Inflammatory macrophage treated with lipopolysaccharide for 1 hour (primary cell): ENCODE measurements at regions not wholly inside any gene's neighbourhood (a gene's known extent, or its start where the extent isn't known, plus 50 kb on each side); places are given as distances from the start of the nearest gene placed in this dataset.

Source experiments
- DNase-seq, 2 donors: peaks; one replicate each; pipeline ENCODE4 v3.0.0-alpha.2; 2020 to 2022

- no peak for DNase-seq
Measured at GRCh38 chr1:219304227-219305226, 130.8 kb downstream of the LYPLAL1 start.

DNA sequence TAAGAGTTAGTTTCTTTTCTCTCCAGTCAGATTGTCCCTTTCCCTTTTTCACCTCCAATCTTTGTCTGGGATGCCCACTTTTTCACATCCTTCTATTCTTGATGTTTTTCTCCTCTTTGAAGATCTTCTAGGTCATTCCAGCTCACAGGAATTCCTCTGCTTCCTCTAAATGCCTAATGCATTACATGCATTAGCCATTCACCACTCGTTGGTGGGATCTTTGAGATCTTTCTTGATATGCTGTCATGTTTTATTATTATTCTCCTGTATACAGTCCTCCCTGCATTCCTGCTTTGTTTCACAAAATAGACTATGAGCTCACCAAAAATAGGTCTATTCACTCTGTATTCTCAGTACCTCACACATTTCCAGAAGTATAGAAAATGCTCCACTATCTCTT is 129.0 kb downstream of the LYPLAL1 start:
- no peak for DNase-seq

GRCh38 chr1:219299420-219299819 is 125.7 kb downstream of the LYPLAL1 start:
- no peak for DNase-seq

- DNase-seq, result peak; percentile 2 to 42
Measured at GRCh38 chr1:219298571-219299148, 125.0 kb downstream of the LYPLAL1 start.

GRCh38 chr1:219296430-219297355 is 123.0 kb downstream of the LYPLAL1 start:
- no peak for DNase-seq

DNA sequence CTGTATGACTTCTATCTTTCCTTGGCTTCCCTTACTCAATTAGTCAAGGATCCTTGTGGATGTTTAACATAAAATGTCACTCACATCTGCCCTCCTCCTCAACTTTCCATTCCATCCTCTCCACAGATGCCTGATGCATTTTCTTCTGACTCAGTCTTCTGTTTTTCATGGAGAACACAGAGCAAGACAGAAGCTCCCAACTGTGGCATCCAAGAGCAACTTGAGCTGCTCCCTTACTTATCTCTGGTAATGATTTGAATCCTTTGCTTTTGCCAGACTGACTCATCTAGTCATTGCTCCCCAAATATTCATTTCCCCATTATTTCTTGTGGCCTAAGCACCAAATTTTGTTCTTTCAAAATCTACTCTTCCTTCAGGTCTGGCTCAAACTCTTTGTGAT is 120.6 kb downstream of the LYPLAL1 start:
- DNase-seq, result no peak

- no peak for DNase-seq
Measured at GRCh38 chr1:219293410-219293809, 119.7 kb downstream of the LYPLAL1 start.

DNA sequence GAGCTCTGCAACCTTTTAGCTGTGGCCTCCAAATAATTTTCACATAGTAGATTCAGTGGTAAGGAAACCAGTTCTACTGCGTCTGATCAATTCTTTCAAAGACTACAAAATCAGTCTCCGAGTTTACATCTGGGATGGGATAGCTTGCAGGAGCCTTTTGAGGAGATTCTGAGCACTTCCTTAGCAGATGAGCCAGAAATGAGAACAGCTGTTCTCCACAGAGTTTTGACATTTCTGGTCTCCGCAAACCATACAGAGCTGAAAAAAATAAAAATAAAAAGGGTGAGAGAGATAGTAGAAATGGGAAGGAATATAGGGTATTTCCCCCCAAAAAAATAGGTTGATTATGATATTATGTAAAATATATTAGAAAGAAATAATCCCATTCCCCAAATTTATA is 119.3 kb downstream of the LYPLAL1 start:
- DNase-seq, result no peak

- DNase-seq, result no peak
Measured at GRCh38 chr1:219292341-219292740, 118.7 kb downstream of the LYPLAL1 start.

DNA sequence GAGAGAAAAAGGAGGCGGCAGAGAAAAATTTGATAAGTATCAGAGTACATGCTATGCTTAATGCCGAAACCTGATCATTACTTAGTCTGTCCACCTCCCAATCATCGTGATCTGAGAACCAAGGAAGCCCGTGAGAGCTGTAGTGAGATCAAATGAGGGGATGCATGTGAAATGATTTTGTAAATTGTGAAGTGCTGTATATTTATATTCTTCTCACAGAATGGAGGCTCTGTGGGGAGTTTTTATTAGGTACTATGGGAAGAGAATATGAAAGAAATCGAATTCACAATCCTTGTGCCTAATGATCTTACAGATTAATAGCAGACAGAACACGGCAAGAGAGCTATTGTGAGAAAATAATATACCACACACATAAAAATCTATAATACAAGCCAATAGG is 115.5 kb downstream of the LYPLAL1 start:
- no peak for DNase-seq

GRCh38 chr1:219283541-219283940 is 109.9 kb downstream of the LYPLAL1 start:
- DNase-seq, result no peak

- DNase-seq, result no peak
Measured at GRCh38 chr1:219281831-219282230, 108.2 kb downstream of the LYPLAL1 start.

GRCh38 chr1:219279017-219279770 is 105.5 kb downstream of the LYPLAL1 start:
- DNase-seq, result no peak

GRCh38 chr1:219278288-219278687 is 104.6 kb downstream of the LYPLAL1 start:
- DNase-seq, result no peak

- no peak for DNase-seq
Measured at GRCh38 chr1:219277304-219278105, 103.8 kb downstream of the LYPLAL1 start.

DNA sequence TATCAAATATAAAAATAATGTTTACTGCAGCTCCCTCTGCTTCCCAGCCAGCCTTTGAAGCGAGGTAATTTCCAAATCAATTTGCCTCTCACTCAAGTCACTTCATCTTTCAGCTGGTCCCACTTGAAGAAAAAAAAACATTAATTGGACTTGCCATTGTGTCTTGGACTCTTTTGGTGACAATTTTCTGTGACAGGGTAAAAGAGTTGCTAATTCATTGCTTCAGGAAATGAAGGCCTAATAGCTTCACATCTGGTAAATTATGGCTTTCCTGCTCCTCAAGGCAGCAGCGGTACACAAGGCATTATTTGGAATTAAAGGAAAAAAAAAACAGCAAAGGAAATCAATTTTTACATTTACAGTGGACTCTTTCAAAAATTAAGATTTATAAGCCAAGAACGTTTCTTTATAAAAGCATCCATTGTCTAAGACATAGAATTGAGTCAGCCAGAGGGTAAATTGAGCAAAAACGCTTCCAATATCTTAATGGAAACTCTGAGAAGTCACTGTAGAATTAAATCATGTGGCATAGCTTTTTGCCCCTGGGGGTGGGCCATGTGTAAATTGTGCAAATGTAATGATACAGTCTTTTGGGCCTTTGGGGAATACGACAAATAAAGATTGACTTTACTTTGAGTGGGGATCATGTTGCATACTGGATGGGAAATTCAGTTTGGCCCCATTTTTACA is 102.5 kb downstream of the LYPLAL1 start:
- DNase-seq, result no peak

GRCh38 chr1:219273088-219273686 is 99.5 kb downstream of the LYPLAL1 start:
- DNase-seq, result no peak

DNA sequence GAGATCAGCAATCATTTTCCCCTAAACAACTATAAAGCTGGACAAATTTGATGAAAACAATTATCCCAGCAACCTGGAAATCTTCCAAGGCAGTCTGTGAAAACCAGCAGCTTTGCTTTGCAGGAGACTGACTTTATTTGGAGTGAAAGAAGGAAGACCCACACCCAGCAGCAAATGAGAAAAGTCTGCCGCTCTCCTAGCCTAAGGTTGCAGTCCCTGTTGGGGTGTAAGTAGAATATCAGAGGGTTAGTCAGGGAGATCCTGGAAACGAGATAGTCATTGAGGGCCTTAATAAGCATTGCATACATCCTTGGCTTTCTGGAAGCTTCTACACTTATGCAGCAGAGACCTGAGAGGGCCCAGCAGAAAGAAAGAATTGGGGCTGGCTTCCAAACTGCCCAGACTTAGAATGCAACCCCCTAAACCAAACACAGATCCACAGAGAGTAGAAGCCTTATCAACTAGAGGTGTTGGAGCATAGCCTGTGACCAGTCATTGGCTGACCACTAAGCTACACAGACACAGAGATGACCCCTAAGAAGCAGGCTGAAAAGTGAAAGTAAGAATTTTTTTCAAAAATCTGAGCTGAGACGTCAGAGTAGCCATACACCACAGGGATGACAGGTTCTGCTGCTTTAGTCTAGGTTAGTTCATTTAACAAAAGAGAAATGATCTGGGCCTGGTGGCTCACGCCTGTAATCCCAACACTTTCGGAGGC is 98.3 kb downstream of the LYPLAL1 start:
- no peak for DNase-seq

DNA sequence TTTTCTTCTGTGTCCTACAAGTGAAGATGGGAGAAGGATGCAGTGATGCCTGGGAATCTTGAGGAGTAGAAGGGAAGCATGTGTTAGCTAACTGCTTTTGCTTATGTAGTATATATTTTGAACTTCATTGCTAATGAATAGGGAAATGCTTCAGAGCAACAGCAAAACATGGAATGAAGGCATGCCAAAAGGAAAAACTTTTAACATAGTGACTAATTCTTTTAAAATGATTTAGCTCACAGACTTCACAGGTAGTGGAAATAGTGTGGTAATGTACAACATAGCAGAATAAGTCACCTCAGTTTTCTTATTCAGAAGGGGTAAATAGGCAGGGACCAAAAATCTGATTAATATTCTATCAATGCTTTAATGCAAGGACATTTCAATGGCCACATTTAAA is 95.5 kb downstream of the LYPLAL1 start:
- no peak for DNase-seq

GRCh38 chr1:219266524-219266923 is 92.8 kb downstream of the LYPLAL1 start:
- no peak for DNase-seq
